ENCODE measurements at regions not wholly inside any gene's neighbourhood (a gene's known extent, or its start where the extent isn't known, plus 50 kb on each side); places are given as distances from the start of the nearest gene placed in this dataset.
"Not testable (repeated sequence)": the region's sequence is repeated elsewhere in the genome, so short reads cannot be mapped to it uniquely, and the experiment has no call there.

DNA sequence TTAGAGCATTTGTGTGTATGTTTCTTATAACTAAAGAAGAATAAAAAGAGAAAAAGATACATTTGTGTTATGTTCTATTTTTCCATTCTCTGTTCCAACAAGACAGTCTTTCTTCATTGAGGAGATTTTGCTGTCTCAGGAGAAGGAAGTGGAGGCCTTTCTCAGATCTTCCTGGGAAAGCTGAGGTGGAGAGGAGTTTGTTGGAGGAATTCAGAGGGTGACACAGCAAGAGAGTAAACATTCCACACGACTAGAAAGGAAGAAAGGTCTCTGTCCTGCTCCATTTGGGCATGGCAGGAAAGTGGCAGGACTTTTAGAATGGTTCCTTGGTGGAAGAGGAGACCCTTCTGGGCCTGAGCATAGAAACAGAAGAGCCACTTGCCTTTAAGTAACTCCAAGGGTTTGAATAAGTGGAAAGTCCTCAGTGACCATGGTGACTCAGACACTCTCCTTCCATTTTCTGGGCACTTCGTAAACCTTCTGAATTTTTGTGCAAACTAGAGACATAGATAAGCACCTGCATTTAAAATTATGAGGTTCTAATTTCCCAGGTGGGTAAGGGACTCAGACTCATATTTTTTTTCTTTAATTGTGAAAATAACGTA is 52.3 kb upstream of the COL5A2 start:
- Mint-ChIP-seq H3K27ac (peak overlapping the region; percentile 44), H3K9me3 (no peaks in the 10 kb centered on the region), H3K4me3 (no peak overlapping the region), H3K4me1 (peaks cover 29% of the 10 kb centered on the region), H3K27me3 (no peaks in the 10 kb centered on the region), H3K36me3 (ENCODE audit: low read depth) (no peaks in the 10 kb centered on the region)
- no peak for DNase-seq
- no peak for ATAC-seq

DNA sequence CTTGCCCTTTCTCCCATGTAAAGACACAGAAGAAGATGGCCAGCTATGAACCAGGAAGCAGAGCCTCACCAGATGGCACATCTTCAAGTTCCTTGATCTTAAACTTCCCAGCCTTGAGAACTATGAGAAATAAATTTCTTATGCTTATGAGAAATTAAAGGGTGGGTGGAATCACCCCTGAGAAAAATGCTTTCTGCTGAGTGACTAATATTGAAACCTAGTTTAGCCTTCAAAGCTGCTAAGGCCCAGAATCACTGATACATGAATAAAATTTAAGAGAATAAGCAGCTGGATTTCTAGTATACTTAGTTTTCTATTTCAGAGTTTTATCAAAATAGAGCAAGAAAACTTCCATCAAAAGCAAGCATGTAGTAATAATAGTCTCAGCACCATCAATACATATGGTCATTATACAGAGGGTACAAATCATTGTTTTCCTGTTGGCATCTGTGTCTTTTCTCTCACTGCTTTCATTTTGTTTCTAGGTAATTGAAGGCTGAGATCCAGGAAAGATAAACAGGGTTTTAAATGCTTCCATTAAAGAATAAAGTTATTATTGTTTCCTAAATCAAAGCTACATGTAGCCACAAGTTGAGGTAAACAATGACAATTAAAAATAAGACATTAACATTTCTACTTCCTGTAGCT is 53.3 kb upstream of the COL5A2 start:
- peak overlapping the region; percentile 35 for H3K27ac Mint-ChIP-seq
- no peaks in the 10 kb centered on the region for H3K9me3 Mint-ChIP-seq

DNA sequence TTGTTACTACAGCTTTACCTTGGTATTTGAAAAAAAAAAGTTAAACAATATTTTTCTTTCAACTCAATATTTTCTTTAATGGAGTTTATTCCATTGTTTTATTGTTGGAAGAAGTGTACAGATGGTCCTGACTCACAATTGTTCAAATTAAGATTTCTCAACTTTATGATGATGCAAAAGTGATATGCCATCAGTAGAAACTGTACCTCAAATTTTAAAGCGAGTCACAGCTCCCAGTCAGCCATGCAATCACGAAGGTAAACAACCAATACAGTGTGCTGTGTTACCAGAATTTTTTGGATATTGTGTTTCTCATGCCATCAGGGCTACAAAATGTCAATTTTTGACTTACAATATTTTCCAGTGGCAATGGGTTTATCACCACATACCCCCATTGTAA is 54.0 kb upstream of the COL5A2 start:
- peaks cover 29% of the 10 kb centered on the region for H3K4me1 Mint-ChIP-seq
- DNase-seq, result no peak
- H3K36me3 Mint-ChIP-seq (ENCODE audit: low read depth), result peaks cover 5% of the 10 kb centered on the region
- H3K9me3 Mint-ChIP-seq, result no peaks in the 10 kb centered on the region
- no peaks in the 10 kb centered on the region for H3K27me3 Mint-ChIP-seq
- no peak overlapping the region for H3K4me3 Mint-ChIP-seq
- peak; percentile 68 for ATAC-seq
- no peak overlapping the region for H3K27ac Mint-ChIP-seq

More for the DNA sequence above, 53.3 kb upstream of the COL5A2 start:
- peaks cover 29% of the 10 kb centered on the region for H3K4me1 Mint-ChIP-seq
- no peaks in the 10 kb centered on the region for H3K27me3 Mint-ChIP-seq
- no peaks in the 10 kb centered on the region for H3K36me3 Mint-ChIP-seq (ENCODE audit: low read depth)
- DNase-seq (no peak), ATAC-seq (peak; percentile 71)
- no peak overlapping the region for H3K4me3 Mint-ChIP-seq

DNA sequence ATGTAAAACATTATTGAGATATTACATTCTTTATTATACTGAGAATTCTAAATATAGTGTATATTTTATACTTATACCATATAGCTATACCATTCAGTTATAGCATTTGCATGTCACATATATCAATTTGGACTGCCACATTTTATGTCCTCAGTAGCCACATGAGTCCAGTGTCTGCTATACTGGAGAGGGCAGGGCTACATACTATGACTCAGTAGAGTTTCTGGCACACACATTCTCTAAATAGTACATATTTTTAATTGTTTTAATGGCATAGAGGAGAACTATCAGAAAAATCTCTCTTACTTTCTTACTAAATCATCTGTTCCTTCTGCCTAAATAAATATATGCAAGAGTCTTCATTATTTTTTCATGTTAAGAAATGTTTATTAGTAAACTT is 55.4 kb upstream of the COL5A2 start:
- DNase-seq (no peak), ATAC-seq (no peak)
- no peaks in the 10 kb centered on the region for H3K9me3 Mint-ChIP-seq
- no peak overlapping the region for H3K27ac Mint-ChIP-seq
- H3K27me3 Mint-ChIP-seq, result no peaks in the 10 kb centered on the region
- H3K36me3 Mint-ChIP-seq (ENCODE audit: low read depth), result peaks cover 7% of the 10 kb centered on the region
- peaks cover 29% of the 10 kb centered on the region for H3K4me1 Mint-ChIP-seq
- no peak overlapping the region for H3K4me3 Mint-ChIP-seq

DNA sequence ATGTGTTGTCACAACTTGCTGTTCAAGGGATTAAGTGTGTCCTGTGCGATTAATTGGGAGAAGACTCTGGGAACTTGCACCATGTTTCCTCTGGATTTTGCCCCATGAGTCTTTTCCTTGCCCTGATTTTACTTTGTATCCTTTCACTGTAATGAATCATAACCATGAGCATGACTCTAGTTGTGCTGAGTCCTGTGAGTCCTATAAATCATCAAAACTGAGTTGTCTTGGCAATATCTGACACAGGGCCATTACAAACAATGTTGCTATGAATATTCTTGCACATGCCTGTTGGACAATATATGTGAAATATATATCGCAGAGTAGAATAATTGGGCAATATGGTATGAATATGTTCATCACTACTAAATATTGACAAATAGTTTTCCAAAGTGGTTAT is 56.5 kb upstream of the COL5A2 start:
- no peak for DNase-seq
- ATAC-seq, result no peak
- Mint-ChIP-seq H3K27me3 (no peaks in the 10 kb centered on the region), H3K4me3 (no peak overlapping the region), H3K36me3 (ENCODE audit: low read depth) (peaks cover 13% of the 10 kb centered on the region), H3K4me1 (peaks cover 26% of the 10 kb centered on the region), H3K27ac (no peak overlapping the region), H3K9me3 (no peaks in the 10 kb centered on the region)

DNA sequence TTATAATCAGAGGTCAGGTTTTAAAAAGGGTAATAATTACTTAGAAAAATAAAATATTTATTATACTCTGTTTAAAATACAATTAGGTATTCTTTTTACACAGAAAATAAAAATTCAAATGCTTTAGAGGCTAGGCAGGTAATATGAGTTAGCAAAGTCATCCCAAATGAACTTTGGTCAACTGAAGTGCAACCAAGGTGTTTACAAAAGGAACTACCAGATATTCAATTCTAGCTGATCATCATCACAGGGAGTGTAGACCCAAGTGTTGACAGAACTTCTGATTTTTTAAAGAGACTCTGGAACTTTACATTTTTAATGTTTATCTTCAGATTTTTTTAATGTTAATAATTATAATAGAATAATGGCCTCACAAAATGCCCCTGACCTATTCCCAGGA is 59.3 kb upstream of the COL5A2 start:
- peaks cover 11% of the 10 kb centered on the region for H3K9me3 Mint-ChIP-seq
- DNase-seq, result no peak
- H3K36me3 Mint-ChIP-seq (ENCODE audit: low read depth), result peaks cover 24% of the 10 kb centered on the region
- H3K4me1 Mint-ChIP-seq, result peaks cover 6% of the 10 kb centered on the region
- no peak overlapping the region for H3K4me3 Mint-ChIP-seq
- no peak overlapping the region for H3K27ac Mint-ChIP-seq
- ATAC-seq, result no peak
- H3K27me3 Mint-ChIP-seq, result no peaks in the 10 kb centered on the region

DNA sequence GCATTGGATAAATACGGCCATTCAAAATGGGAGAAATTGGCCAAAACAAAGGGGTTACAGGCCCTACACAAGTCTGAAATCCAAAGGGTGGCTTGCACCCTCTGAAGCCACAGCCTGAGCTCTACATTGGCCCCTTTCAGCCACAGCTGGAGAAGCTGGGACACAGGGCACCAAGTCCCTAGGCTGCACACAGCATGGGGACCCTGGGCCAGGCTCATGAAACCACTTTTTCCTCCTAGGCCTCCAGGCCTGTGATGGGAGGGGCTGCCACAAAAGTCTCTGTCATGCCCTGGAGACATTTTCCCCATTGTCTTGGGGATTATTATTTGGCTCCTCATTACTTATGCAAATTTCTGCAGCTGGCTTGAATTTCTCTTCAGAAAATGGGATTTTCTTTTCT is 64.3 kb upstream of the COL5A2 start:
- Mint-ChIP-seq H3K36me3 (ENCODE audit: low read depth) (peaks cover 29% of the 10 kb centered on the region), H3K4me1 (peaks cover 11% of the 10 kb centered on the region), H3K9me3 (peaks cover 21% of the 10 kb centered on the region)
- H3K27me3 Mint-ChIP-seq, H3K4me3 Mint-ChIP-seq, ATAC-seq, DNase-seq, H3K27ac Mint-ChIP-seq: not testable (repeated sequence)

DNA sequence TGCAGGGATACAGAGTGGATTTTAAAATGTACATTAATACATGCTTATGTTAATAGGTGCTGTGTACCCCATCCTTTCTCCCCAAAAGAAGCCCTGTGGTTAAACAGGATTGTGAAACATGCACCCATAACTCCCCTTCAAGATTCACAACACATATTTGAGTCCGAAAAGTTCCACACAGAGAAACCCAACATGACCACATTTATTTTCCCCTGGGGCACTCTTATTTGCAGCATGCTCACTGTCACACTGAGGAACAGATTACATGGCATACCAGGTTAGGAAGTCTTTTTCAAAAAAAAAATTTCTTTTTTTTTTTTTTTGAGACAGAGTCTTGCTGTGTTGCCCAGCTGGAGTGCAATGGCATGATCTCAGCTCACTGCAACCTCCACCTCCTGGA is 67.7 kb upstream of the COL5A2 start:
- peaks cover 11% of the 10 kb centered on the region for H3K4me1 Mint-ChIP-seq
- H3K27me3 Mint-ChIP-seq, result no peaks in the 10 kb centered on the region
- H3K27ac Mint-ChIP-seq, result no peak overlapping the region
- H3K4me3 Mint-ChIP-seq, result no peak overlapping the region
- peaks cover 25% of the 10 kb centered on the region for H3K36me3 Mint-ChIP-seq (ENCODE audit: low read depth)
- H3K9me3 Mint-ChIP-seq, result peaks cover 21% of the 10 kb centered on the region
- ATAC-seq, result no peak
- no peak for DNase-seq

DNA sequence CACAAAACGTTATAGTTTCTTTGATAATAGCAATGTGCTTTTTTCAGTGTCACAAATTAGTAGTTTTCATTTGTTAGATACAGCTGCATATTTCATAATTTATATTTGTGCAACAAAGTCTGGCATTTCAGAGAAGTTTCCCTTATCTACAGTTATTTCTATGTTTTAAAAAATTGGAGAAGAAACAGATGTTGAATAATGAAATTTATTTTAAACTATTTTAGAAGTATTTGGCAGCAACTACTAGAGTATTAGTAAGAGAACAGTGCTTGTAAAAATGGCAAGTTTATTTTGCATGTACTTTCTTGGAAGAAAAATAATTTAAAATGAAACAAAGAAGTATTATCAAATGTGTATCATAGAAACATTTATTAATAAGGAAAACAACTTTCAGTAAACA is 68.6 kb upstream of the COL5A2 start:
- Mint-ChIP-seq H3K27me3 (no peaks in the 10 kb centered on the region), H3K27ac (no peak overlapping the region), H3K9me3 (peaks cover 16% of the 10 kb centered on the region), H3K4me3 (no peak overlapping the region), H3K4me1 (peaks cover 15% of the 10 kb centered on the region), H3K36me3 (ENCODE audit: low read depth) (peaks cover 19% of the 10 kb centered on the region)
- ATAC-seq, result no peak
- DNase-seq, result no peak

DNA sequence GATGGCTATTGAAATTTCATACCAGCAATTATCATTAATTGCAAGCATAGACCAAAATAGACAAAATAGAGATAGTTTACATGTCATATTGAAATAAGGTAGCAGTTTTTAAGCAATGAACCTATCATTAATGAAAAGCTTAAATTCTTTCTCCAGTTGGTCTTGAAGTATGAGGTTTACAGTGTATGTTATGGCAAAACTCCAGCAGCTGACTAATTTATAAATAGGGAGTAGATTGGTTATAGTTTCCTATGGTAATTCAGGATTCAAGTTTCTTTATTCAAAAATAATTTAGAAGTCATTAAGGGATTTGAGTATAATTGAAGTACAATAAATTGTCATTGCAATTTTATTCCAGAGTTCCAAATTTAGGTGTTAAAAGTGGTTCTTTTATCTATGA is 69.6 kb upstream of the COL5A2 start:
- Mint-ChIP-seq H3K4me1 (peaks cover 15% of the 10 kb centered on the region), H3K27ac (no peak overlapping the region), H3K4me3 (no peak overlapping the region), H3K27me3 (no peaks in the 10 kb centered on the region), H3K9me3 (peaks cover 9% of the 10 kb centered on the region), H3K36me3 (ENCODE audit: low read depth) (peaks cover 15% of the 10 kb centered on the region)
- DNase-seq (no peak), ATAC-seq (no peak)

DNA sequence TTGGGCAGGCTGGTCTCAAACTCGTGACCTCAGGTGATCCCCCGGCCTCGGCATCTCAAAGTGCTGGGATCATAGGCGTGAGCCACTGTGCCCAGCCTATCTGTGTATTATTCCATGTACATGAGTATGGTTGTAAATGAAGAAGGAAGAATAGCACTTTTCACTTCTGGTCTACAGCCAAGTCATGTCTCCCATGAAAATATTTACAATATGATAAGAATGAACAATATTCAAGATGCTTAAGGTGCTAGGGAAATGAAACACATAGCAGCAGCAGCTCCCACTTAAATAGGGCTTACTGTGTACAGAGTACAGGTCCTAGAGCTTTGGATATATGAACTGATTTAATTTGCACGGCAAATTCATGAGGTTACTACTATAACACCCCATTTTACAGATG is 70.3 kb upstream of the COL5A2 start:
- Mint-ChIP-seq H3K9me3 (peaks cover 2% of the 10 kb centered on the region), H3K4me1 (peaks cover 22% of the 10 kb centered on the region), H3K27me3 (no peaks in the 10 kb centered on the region), H3K4me3 (no peak overlapping the region), H3K27ac (no peak overlapping the region), H3K36me3 (ENCODE audit: low read depth) (peaks cover 10% of the 10 kb centered on the region)
- no peak for ATAC-seq
- DNase-seq, result no peak

DNA sequence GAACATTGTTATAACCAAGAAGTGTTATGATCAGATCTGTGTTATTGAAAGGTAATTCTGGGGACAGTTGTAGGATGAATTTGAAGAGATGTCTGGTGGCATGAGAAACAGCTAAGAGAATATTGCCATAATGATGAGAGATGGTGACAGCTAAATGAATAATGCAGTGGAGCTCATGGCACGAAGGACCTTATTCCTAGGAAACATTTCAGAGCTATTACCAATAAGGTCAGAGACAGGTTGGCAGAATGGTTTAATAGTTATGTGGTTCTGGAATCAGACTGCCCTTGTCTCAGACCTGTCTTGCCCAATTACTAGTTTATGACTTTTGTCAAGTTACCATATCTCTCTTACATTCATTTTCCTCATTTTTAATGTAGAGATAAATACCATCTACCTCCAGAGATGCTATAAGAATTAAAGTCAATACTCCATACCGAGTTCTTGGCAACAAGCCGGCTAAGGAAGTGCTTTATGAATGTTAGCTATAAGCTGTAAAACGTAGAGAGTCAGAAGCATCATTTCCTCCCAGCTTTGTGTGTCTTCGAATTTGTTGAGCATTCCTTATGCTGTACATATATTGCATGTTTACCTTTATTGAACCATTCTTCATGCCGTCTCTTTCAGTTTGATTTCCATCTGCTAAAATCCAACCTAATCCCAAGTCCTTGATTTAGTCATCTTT is 73.6 kb upstream of the COL5A2 start:
- H3K36me3 Mint-ChIP-seq (ENCODE audit: low read depth), result peaks cover 12% of the 10 kb centered on the region
- ATAC-seq (no peak), DNase-seq (no peak)
- peak overlapping the region; percentile 24 for H3K27ac Mint-ChIP-seq
- no peaks in the 10 kb centered on the region for H3K27me3 Mint-ChIP-seq
- H3K4me1 Mint-ChIP-seq, result peaks cover 31% of the 10 kb centered on the region
- no peaks in the 10 kb centered on the region for H3K9me3 Mint-ChIP-seq
- H3K4me3 Mint-ChIP-seq, result no peak overlapping the region

DNA sequence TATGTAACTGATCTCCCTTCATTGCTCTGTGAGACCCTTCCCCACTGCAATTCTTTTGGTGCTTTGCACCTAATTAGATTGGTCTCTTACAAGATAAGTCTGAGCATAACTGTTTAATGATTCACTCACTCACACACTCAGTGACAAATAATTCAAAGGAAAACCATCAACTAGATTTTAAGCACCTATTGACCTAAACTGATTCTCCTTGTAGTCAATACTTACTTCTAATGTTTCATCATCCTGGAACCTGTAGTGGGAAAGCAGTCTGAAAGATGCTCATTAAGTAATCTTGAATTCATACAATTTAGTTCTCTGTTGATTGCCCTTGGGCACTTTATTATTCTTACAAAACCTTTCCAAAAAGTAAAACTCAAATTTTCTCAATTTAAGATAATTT is 74.3 kb upstream of the COL5A2 start:
- Mint-ChIP-seq H3K4me3 (no peak overlapping the region), H3K36me3 (ENCODE audit: low read depth) (peaks cover 13% of the 10 kb centered on the region), H3K4me1 (peaks cover 38% of the 10 kb centered on the region), H3K9me3 (no peaks in the 10 kb centered on the region), H3K27me3 (no peaks in the 10 kb centered on the region), H3K27ac (no peak overlapping the region)
- DNase-seq (no peak), ATAC-seq (no peak)

DNA sequence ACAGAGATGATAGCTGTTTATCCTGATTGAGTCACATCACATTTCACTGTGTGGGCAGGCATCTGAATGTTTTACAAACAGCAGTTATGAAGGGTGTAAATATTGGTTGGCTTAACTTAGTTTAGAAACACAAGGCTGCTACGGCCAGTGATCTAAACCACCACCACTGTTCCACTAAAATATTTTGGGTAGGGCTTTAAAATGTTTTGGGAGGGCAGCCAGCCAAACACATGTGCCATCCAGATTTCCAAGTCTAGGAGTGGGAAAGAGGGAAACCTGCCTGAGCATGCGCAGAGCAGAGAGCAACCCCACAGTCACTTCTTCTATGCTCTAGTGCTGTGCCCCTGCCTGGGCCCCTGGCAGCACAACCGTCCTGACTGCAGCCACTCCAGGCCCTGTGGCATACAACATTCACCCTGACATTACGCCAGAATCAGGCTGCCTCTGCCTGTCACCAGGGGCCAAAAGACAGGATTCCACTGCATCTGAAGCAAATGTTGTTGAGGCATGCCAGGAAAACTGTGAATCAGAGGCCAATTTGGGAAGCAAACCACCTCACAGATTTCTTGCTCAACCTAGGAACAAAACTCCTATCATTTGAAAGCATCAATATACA is 74.8 kb upstream of the COL5A2 start:
- Mint-ChIP-seq H3K27me3 (no peaks in the 10 kb centered on the region), H3K36me3 (ENCODE audit: low read depth) (peaks cover 14% of the 10 kb centered on the region), H3K27ac (peak overlapping the region; percentile 60), H3K9me3 (no peaks in the 10 kb centered on the region), H3K4me3 (no peak overlapping the region), H3K4me1 (peaks cover 43% of the 10 kb centered on the region)
- DNase-seq (no peak), ATAC-seq (no peak)

DNA sequence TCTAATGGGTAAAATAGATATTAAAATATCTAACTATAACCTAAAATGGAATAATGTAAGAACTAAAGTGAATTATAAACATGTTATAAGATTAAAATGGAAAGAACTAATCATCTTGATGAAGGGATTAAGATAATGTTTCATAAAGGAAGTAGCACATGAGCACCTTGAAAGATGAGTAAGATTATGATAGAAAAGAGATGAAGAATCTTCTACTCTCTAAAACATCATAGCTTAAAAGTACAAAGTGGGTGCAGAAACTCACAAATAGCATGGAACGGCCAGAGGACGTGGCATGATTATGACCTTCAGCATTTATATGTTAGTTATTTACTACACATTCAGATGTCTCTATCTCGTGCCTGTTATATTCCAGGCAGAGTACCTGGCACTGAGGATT is 76.2 kb upstream of the COL5A2 start:
- peak; percentile 50 for ATAC-seq
- Mint-ChIP-seq H3K27me3 (no peaks in the 10 kb centered on the region), H3K36me3 (ENCODE audit: low read depth) (peaks cover 13% of the 10 kb centered on the region), H3K9me3 (no peaks in the 10 kb centered on the region), H3K27ac (peak overlapping the region; percentile 89), H3K4me1 (peaks cover 55% of the 10 kb centered on the region), H3K4me3 (no peak overlapping the region)
- no peak for DNase-seq
